Astrocyte (in vitro differentiated cells and primary cell): ENCODE measurements at regions not wholly inside any gene's neighbourhood (a gene's known extent, or its start where the extent isn't known, plus 50 kb on each side); places are given as distances from the start of the nearest gene placed in this dataset.

Source experiments
- DNase-seq: peaks from one replicate; pipeline ENCODE4 v3.0.0-alpha.2; 2010; ENCODE audit warnings: low read depth
- FAIRE-seq: peaks from 2 replicates; lab custom pipeline; 2011; peaks lifted over from hg19 to GRCh38; lab: Jason Lieb, UNC
- H2AFZ ChIP-seq: 2 replicates; pipeline ENCODE4 v1.6.0; 2012; ENCODE audit warnings: low read depth, low read length, inconsistent platforms
- H3K27ac ChIP-seq: 2 replicates; pipeline ENCODE4 v1.5.1; 2011; ENCODE audit warnings: low read depth, low read length, inconsistent platforms
- H3K27me3 ChIP-seq: 2 replicates; pipeline ENCODE4 v1.6.0; 2011; ENCODE audit warnings: low read length, inconsistent platforms; ENCODE audit not compliant: insufficient read depth
- H3K36me3 ChIP-seq: 2 replicates; pipeline ENCODE4 v1.5.1; 2011; ENCODE audit warnings: low read length, inconsistent platforms; ENCODE audit not compliant: insufficient read depth
- H3K4me1 ChIP-seq: 2 replicates; pipeline ENCODE4 v1.5.1; 2011; ENCODE audit warnings: low read length, inconsistent platforms; ENCODE audit not compliant: insufficient read depth
- H3K4me2 ChIP-seq: 2 replicates; pipeline ENCODE4 v1.6.0; 2012; ENCODE audit warnings: low read length, inconsistent platforms
- H3K4me3 ChIP-seq: 2 replicates; pipeline ENCODE4 v1.5.1; 2011; ENCODE audit warnings: low read depth, mild to moderate bottlenecking, low read length, inconsistent platforms; ENCODE audit not compliant: insufficient read depth
- H3K79me2 ChIP-seq: 2 replicates; pipeline ENCODE4 v1.6.0; 2012; ENCODE audit warnings: mild to moderate bottlenecking, low read length, inconsistent platforms; ENCODE audit not compliant: insufficient read depth
- H3K9ac ChIP-seq: 2 replicates; pipeline ENCODE4 v1.6.0; 2012; ENCODE audit warnings: mild to moderate bottlenecking, low read length, inconsistent platforms
- H3K9me3 ChIP-seq: 2 replicates; pipeline ENCODE4 v1.5.1; 2012; ENCODE audit warnings: low read depth, mild to moderate bottlenecking, low read length, inconsistent platforms; ENCODE audit not compliant: insufficient read depth
- H4K20me1 ChIP-seq: 2 replicates; pipeline ENCODE4 v1.6.0; 2012; ENCODE audit warnings: low read length, inconsistent platforms; ENCODE audit not compliant: insufficient read depth
- H3K27ac Mint-ChIP-seq: one replicate; pipeline ENCODE4 v1.8.0; 2021; ENCODE audit warnings: mild to moderate bottlenecking, mixed read lengths; ENCODE audit not compliant: unreplicated experiment
- H3K27me3 Mint-ChIP-seq: one replicate; pipeline ENCODE4 v1.8.0; 2021; ENCODE audit warnings: low read depth, mixed read lengths; ENCODE audit not compliant: unreplicated experiment
- H3K36me3 Mint-ChIP-seq: one replicate; pipeline ENCODE4 v1.8.0; 2021; ENCODE audit warnings: low read depth, mixed read lengths; ENCODE audit not compliant: unreplicated experiment
- H3K4me1 Mint-ChIP-seq: one replicate; pipeline ENCODE4 v1.8.0; 2021; ENCODE audit warnings: low read depth, mixed read lengths; ENCODE audit not compliant: unreplicated experiment
- H3K4me3 Mint-ChIP-seq: one replicate; pipeline ENCODE4 v1.8.0; 2021; ENCODE audit warnings: mild to moderate bottlenecking, moderate library complexity, mixed read lengths; ENCODE audit not compliant: unreplicated experiment
- H3K9me3 Mint-ChIP-seq: one replicate; pipeline ENCODE4 v1.8.0; 2021; ENCODE audit warnings: mild to moderate bottlenecking, mixed read lengths; ENCODE audit not compliant: unreplicated experiment
- EZH2 ChIP-seq: IDR thresholded peaks from 2 replicates; pipeline ENCODE4 v1.6.1; 2012; ENCODE audit warnings: mild to moderate bottlenecking, low read length, inconsistent platforms; ENCODE audit not compliant: insufficient read depth
- TF ChIP-seq, protein P1 (sequence below): IDR thresholded peaks from 2 replicates; pipeline ENCODE4 v1.5.1; 2011; ENCODE audit warnings: low read depth, mild to moderate bottlenecking, inconsistent platforms, low read length, moderate library complexity; ENCODE audit not compliant: insufficient read depth

DNA sequence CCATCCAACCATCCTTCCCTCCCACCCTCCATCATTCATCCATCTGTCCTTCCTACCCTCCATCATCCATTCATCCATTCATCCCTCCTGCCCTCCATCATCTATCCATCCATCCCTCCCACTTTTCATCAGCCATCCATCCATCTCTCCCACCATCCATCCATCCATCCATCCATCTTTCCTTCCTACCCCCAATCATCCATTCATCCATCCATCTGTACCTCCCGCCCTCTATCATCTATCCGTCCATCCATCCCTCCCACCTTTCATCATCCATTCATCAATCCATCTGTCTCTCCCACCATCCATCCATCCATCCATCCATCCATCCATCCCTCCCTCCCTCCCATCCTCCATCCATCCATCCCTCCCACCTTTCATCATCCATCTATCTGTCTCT, 968.8 kb downstream of the BRD1 start:
- Histone ChIP-seq H3K9me3 (peaks cover 12% of the 10 kb centered on the region), H3K4me3 (no peak overlapping the region), H3K36me3 (no peaks in the 10 kb centered on the region), H3K27me3 (no peaks in the 10 kb centered on the region), H4K20me1 (no peaks in the 10 kb centered on the region), H2AFZ (no peak overlapping the region), H3K9ac (no peak overlapping the region), H3K4me1 (no peaks in the 10 kb centered on the region), H3K27ac (no peak overlapping the region), H3K4me2 (no peak overlapping the region), H3K79me2 (no peaks in the 10 kb centered on the region)
- H3K4me3 Mint-ChIP-seq, result no peak overlapping the region
- peaks cover 42% of the 10 kb centered on the region for H3K27me3 Mint-ChIP-seq
- no peak overlapping the region for H3K27ac Mint-ChIP-seq
- TF ChIP-seq EZH2, result no peak
- TF ChIP-seq, protein P1, sequence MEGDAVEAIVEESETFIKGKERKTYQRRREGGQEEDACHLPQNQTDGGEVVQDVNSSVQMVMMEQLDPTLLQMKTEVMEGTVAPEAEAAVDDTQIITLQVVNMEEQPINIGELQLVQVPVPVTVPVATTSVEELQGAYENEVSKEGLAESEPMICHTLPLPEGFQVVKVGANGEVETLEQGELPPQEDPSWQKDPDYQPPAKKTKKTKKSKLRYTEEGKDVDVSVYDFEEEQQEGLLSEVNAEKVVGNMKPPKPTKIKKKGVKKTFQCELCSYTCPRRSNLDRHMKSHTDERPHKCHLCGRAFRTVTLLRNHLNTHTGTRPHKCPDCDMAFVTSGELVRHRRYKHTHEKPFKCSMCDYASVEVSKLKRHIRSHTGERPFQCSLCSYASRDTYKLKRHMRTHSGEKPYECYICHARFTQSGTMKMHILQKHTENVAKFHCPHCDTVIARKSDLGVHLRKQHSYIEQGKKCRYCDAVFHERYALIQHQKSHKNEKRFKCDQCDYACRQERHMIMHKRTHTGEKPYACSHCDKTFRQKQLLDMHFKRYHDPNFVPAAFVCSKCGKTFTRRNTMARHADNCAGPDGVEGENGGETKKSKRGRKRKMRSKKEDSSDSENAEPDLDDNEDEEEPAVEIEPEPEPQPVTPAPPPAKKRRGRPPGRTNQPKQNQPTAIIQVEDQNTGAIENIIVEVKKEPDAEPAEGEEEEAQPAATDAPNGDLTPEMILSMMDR, result no peak
- no peaks in the 10 kb centered on the region for H3K36me3 Mint-ChIP-seq
- DNase-seq (no peak), FAIRE-seq (no peak)
- H3K4me1 Mint-ChIP-seq, result peaks cover 1% of the 10 kb centered on the region
- H3K9me3 Mint-ChIP-seq, result peaks cover 6% of the 10 kb centered on the region

DNA sequence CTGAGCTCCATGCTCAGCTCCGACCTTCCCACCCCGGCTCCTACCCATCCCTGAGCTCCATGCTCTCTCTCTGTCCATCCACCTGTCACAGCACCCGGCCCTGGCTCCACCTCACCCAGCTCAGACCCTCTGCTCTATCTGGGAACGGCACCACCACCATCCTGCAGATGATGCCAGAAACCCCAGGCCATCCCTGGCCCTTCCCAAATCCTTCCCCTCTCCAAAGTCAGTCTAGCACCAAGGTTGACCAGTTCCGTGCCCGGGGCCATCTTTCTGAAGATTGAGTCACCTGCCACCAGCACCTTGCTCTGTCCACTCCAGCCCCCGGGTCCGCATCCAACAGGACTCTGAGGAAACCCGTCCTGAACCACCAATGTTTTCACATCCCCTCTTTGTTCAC, 969.6 kb downstream of the BRD1 start:
- Histone ChIP-seq H3K9ac (no peak overlapping the region), H4K20me1 (no peaks in the 10 kb centered on the region), H3K27me3 (no peaks in the 10 kb centered on the region), H3K4me3 (no peak overlapping the region), H3K4me1 (no peaks in the 10 kb centered on the region), H3K36me3 (no peaks in the 10 kb centered on the region), H2AFZ (no peak overlapping the region), H3K79me2 (no peaks in the 10 kb centered on the region), H3K27ac (no peak overlapping the region), H3K9me3 (peaks cover 12% of the 10 kb centered on the region), H3K4me2 (no peak overlapping the region)
- no peak overlapping the region for H3K27ac Mint-ChIP-seq
- H3K9me3 Mint-ChIP-seq, result peaks cover 6% of the 10 kb centered on the region
- peaks cover 50% of the 10 kb centered on the region for H3K27me3 Mint-ChIP-seq
- H3K4me1 Mint-ChIP-seq, result peaks cover 1% of the 10 kb centered on the region
- TF ChIP-seq, protein P1, result no peak
- TF ChIP-seq EZH2, result no peak
- H3K4me3 Mint-ChIP-seq, result no peak overlapping the region
- DNase-seq (no peak), FAIRE-seq (no peak)
- no peaks in the 10 kb centered on the region for H3K36me3 Mint-ChIP-seq

DNA sequence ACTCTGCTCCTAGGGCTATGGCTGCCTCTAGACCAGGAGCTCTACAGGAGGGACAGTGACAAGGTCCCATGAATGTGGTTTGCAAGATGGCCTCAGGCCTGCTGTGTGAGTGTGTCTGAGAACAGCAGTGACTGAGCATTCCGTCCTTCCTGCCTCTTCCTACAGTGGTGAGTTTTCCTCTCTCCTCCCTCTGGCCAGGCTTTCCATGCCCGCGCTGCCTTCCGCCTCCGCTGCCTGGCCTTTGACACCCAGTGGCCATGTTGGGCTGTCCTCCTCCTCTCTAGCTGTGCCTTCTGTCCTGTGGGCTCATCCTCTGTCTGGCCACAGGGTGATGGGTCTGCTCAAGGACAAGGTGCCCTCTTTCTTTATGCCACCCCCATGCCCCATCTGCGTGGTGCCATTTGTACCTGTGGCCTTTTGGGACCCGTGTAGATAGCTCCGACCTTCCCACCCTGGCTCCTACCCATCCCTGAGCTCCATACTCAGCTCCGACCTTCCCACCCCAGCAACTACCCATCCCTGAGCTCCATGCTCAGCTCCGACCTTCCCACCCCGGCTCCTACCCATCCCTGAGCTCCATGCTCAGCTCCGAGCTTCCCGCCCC, 970.4 kb downstream of the BRD1 start:
- Histone ChIP-seq H3K27ac (no peak overlapping the region), H3K9ac (no peak overlapping the region), H3K79me2 (no peaks in the 10 kb centered on the region), H3K4me1 (no peaks in the 10 kb centered on the region), H2AFZ (no peak overlapping the region), H3K4me3 (no peak overlapping the region), H3K9me3 (peaks cover 12% of the 10 kb centered on the region), H3K27me3 (no peaks in the 10 kb centered on the region), H3K4me2 (no peak overlapping the region), H3K36me3 (no peaks in the 10 kb centered on the region), H4K20me1 (no peaks in the 10 kb centered on the region)
- DNase-seq, result no peak
- peaks cover 1% of the 10 kb centered on the region for H3K4me1 Mint-ChIP-seq
- H3K27ac Mint-ChIP-seq, result no peak overlapping the region
- TF ChIP-seq, protein P1, result no peak
- TF ChIP-seq EZH2, result no peak
- no peak for FAIRE-seq
- no peaks in the 10 kb centered on the region for H3K36me3 Mint-ChIP-seq
- peaks cover 56% of the 10 kb centered on the region for H3K27me3 Mint-ChIP-seq
- peaks cover 6% of the 10 kb centered on the region for H3K9me3 Mint-ChIP-seq
- H3K4me3 Mint-ChIP-seq, result no peak overlapping the region
